ENCODE measurements at regions not wholly inside any gene's neighbourhood (a gene's known extent, or its start where the extent isn't known, plus 50 kb on each side); places are given as distances from the start of the nearest gene placed in this dataset.
"Not testable (repeated sequence)": the region's sequence is repeated elsewhere in the genome, so short reads cannot be mapped to it uniquely, and the experiment has no call there.

GRCh38 chr6:4677011-4677750 is 99.0 kb upstream of the CDYL start:
- no peak for DNase-seq (ENCODE audit: low read depth in 3 of 3)

DNA sequence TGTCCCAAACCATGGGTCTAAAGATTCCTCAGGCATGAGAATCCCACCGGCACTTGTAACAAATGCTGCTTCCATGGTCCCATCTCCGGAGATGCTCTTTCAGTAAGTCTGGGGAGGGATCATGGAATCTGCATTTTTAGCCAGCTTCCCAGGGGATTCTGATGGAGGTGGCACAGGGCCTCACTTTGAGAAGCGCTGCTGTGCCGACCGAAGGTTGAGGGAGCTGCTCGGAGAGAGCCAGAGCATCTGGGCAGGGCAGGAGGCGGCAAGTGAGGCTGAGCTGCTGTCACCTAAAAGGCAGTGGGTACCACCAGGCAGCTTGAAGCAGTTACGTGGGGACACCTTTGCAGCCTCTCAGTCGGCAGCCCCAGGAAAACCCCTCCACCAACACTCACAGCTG is 100.2 kb upstream of the CDYL start:
- DNase-seq (ENCODE audit: low read depth in 3 of 3): no peak

DNA sequence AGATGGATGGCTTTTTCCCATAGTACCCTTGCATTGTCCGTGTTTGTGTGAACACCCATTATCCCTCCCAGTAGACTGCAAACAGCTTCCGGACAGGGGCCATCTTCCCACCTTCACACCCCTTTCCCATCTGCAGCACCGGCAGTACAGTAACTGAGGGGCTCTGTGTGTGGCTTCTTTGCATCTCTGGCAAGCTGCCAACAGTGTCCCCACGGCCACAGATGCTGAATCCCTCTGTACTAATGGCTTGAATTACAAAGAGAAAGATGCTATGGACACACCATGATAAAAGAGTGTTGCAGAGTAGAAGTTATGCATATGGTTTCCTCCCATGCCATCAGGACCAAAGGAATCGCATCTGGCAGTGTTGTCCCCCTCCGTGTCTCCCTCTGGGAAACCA is 101.1 kb upstream of the CDYL start:
- no peak for DNase-seq (ENCODE audit: low read depth in 3 of 3)

DNA sequence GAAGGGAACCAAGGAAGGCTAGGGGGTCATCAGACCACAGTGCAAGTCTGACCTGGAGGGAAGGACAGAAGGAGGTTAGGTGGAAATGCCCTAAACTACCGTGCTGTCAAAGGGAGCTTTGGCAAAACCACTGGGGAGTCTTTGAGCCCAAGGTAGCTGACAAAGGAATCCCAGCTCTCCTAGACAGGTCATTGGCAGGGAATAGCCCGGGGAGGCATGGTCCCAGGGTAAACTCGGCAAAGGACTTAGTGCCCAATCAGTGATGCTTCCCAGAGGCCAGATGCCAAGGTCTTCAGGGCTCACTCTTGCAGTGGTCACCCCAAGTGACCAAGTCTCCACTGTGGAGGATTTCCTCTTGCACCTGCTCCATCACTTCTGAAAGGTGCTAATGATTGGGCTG is 102.3 kb upstream of the CDYL start:
- DNase-seq (ENCODE audit: low read depth in 3 of 3): no peak

GRCh38 chr6:4672772-4673171 is 103.4 kb upstream of the CDYL start:
- no peak for DNase-seq (ENCODE audit: low read depth in 3 of 3)

DNA sequence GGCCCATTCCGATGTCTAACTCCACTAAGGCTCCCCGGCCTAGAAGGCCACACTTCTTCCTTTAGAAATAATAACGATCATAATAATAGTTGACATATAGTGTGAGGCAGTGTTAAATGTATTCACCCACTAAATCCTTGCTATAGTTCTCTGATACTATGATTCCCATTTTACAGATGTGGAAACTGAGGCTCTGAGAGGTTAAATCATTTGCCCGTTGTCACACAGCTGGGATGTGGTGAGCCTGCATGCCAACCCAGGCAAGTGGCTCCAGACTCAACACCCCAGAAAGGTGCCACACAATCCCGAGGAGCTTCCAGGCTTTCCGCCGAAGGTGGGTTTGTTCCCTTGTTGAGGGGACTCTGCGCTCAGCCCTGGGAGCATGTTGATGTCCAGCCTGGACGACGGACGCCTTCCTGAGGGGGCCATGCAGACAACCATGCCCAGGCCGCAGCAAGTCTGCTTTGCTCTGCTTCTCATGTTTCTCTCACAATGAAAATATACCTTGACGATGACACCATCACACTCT is 104.6 kb upstream of the CDYL start:
- no peak for DNase-seq (ENCODE audit: low read depth in 3 of 3)

- DNase-seq (ENCODE audit: low read depth in 3 of 3): no peak
These were observed 105.3 kb upstream of the CDYL start for GRCh38 chr6:4670824-4671409.

GRCh38 chr6:4670290-4670689 is 105.9 kb upstream of the CDYL start:
- DNase-seq (ENCODE audit: low read depth in 3 of 3): no peak

GRCh38 chr6:4668271-4669179 is 107.7 kb upstream of the CDYL start:
- no peak for DNase-seq (ENCODE audit: low read depth in 3 of 3)

- no peak for DNase-seq (ENCODE audit: low read depth in 3 of 3)
These were observed 108.6 kb upstream of the CDYL start for GRCh38 chr6:4667591-4667990.

DNA sequence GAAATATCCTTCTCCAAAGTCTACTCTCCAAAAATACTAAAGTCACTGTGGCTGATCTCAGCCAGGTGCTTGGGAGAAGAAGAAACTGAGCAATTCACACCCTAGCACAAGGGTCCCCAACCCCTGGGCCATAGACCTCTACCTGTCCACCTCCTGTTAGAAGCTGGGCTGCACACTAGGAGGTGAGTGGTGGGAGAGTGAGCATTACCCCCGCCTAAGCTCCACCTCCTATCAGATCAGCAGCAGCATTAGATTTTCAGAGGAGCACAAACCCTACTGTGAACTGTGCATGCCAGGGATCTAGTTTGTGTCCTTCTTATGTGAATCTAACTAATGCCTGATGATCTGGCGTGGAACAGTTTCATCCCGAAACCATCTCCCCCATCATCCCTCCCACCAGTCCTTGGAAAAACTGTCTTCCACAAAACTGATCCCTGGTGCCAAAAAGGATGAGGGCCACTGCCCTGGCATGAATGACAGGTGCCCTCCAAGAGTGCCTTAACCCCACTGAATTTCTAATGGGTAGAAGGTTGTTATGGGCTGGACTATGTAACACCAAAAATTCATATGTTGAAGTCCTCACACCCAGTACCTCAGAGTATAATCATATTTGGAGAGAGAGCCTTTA is 109.2 kb upstream of the CDYL start:
- DNase-seq (ENCODE audit: low read depth in 3 of 3): no peak

- no peak for DNase-seq (ENCODE audit: low read depth in 3 of 3)
These were observed 110.5 kb upstream of the CDYL start for GRCh38 chr6:4665489-4666417.

GRCh38 chr6:4664911-4665310 is 111.3 kb upstream of the CDYL start:
- no peak for DNase-seq (ENCODE audit: low read depth in 3 of 3)

GRCh38 chr6:4664117-4664626 is 112.0 kb upstream of the CDYL start:
- DNase-seq (ENCODE audit: low read depth in 3 of 3): no peak

DNA sequence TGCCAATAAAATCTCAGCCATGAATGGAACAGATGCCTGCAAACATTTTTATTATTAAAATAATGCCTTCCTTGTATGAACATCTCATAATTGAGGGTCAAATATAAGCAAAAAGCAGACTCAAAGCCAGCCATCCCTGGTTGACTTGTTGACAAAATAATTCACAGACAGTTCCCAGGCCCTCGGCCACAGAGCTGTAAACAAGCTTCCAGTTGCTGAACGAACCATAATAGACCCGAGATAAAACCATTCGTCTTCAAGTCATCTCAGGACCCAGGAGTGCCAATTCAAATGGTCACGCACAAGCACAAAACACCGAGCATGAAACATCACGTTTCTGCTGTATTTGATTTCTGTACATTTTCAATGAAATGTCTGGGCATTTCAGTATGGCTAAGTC is 113.3 kb upstream of the CDYL start:
- DNase-seq (ENCODE audit: low read depth in 3 of 3): no peak

GRCh38 chr6:4661391-4661790 is 114.8 kb upstream of the CDYL start:
- DNase-seq (ENCODE audit: low read depth in 3 of 3): no peak

DNA sequence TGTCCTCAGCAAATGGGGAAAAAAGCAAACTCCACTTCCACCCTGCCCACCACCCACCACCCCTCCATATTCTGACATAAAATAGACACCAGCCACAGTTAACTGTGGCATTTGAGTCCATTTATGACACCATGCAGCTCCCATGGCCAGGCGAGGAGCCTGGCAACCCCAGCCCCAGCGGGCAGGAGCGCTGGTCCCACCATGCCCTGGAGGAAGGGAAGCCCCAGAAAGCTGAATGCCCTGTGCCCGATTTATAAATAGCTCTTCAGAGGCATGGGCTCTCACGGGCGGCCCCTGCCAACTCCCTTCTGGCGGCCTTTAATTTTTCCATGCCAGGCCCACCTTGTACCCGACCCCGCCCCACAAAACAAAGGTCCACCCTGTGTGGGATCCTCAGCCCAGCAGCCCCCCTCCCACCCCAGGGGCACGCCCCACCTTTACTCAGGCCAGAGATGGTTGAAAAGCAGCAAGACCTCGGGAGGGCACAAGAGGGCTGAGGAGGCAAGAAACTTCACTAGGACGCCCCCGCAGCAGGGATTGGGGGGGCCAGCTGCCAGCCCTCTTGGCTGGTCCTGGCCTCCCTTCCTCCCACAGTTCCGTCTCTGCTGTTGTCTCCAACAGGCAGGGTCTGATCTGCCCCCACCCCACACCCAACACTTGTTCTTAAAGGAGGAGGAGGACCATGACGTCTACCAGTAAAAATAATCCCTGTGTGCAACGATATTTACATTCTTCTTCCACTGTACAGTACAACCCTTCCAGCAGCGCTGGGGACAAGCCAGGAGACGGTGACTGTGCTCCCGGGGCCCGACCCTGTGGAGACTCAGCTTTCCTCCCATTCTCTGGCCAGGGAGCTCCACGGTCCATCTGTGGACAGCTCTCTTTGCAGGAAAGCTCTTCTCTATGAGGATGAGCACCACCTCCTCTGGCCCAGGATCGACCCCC is 115.6 kb upstream of the CDYL start:
- DNase-seq (ENCODE audit: low read depth in 3 of 3): no peak

DNA sequence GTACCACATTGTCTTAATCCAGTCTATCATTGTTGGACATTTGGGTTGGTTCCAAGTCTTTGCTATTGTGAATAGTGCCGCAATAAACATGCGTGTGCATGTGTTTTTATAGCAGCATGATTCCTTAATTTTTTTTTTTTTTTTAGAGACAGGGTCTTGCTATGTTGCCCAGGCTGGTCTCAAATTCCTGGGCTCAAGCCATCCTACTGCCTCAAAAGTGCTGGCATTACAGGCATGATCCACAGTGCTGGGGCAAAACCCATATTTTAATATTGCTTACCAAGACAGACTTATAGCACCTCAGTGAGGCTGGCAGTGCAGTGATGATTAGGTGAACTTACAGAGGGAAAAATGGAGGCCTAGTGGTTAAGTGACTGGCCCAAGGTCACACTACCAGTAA is 116.5 kb upstream of the CDYL start:
- DNase-seq (ENCODE audit: low read depth in 3 of 3): not testable (repeated sequence)

DNA sequence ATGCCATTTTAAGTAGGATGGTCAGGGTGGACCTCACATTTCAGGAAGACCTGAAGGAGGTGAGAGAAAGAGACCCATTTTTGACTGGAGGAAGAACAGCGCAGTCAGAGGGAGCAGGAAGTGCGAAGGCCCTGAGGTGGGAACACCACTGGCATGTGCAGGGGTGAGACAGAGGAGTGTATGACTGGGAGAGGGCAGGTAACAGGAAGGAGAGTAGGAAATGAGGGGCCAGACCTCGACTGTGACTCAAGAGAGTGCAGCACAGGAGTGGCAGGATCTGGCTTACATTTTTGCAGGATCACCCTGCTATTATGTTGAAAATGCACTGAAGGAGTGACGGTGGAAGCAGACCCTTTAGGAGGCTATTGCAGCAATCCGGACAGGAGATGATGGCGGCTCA is 117.7 kb upstream of the CDYL start:
- no peak for DNase-seq (ENCODE audit: low read depth in 3 of 3)

DNA sequence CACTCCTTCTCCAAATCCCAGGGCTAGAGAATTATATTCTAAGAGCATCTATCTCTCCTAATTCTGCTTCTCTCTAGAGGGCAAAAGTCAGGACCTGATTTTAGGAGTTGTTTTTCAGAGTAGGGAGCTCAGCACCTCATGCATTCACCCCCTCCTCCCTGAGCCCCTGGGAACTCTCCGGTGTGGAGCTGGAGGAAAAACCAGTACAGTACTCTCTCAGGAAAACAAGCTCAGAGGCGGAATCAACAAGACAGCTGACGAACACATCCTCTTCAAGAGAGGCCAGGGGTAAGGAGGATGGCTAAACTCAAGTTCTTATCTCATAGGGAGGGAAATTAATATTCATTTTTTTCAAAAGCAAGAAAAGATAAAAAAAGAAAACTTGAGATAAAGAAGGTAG is 120.1 kb upstream of the CDYL start:
- DNase-seq (ENCODE audit: low read depth in 3 of 3): no peak
